HG02938 (cell line): ENCODE measurements at regions not wholly inside any gene's neighbourhood (a gene's known extent, or its start where the extent isn't known, plus 50 kb on each side); places are given as distances from the start of the nearest gene placed in this dataset.

ENCODE experiments used
- ATAC-seq: cut with Tn5 transposase; IDR thresholded peaks from one replicate; pipeline ENCODE4 v1.9.1; 2021; ENCODE audit warnings: mild to moderate bottlenecking, moderate library complexity; ENCODE audit not compliant: unreplicated experiment

DNA sequence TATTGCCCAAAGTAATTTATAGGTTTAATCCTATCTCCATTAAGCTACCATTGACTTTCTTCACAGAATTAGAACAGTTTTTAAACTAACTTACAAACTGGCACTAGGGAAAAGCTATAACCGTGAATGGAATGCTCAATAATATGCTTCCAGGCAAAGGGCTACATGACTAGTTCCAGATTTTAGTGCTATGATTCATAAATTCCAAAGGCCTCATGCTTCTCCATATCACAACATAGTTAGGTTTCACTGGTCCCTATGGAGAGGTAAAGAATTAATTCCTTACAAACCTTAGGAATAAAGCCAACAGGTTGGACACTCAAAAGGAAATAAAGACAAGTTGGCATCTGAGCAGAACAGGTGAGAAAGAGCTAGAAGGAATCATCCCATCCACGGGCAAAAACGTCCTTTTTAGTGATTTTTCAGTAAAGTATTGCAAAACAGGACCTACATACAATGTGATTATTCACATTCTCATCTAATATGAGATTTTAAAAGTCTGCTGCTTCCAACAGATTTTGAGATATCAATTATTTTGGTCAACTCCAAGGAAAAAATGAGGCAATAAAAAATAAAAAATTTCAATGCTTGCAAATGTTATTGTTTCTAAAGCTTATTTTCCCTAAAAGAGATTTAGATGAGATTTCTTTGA, 97.0 kb upstream of the TARS1 start:
- ATAC-seq: no peak

DNA sequence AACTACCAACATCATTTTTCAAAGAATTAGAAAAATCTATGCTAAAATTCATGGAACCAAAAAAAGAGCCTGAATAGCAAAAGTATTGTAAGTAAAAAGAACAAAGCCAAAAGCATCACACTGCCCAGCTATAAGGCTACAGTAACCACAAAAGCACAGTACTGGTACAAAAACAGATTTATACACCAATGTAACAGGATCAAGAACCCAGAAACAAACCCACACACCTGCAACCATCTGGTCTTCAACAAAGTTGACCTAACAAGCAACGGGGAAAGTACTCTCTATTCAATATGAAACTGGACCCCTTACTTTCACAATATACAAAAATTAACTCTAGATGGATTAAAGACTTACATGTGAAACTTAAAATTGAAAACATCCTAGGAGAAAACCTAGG, 94.2 kb upstream of the TARS1 start:
- ATAC-seq: peak; percentile 81

DNA sequence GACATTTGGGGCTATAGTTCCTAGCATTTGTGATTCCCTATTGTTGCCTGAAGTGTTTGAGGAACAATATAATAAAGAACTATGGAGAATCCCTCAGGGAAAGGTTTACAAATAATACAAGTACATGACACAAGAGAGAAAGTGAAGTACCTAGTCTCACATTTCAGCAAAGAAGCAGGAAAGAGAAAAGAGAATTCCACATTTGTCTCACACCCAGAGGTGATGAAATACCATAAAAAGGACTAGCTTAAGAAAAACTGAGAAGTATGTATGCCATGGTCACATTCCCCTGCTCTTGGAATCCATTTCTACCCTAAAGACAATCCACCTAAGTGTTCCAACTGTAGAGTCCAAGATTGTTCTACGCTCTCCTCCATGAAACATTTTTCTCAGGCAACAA, 79.0 kb upstream of the TARS1 start:
- no peak for ATAC-seq

DNA sequence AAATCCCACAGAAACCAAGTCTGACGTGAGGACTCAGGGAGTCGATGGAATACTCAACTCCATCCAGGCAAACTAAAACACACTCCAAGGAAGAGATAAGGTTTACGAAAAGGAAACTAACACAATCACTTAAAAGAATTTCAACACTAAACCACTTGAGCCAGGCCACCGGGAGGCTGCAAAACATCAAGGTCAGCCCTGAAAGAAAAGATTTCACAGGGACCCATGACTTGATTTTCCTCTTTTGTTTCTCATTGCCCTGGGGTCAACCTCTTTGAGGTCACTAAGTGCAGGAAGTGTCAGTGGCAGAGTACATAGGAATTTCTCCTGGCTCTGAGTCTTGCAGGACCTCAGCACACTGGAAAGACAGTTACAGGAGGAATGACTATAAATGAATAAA, 77.8 kb upstream of the TARS1 start:
- no peak for ATAC-seq

DNA sequence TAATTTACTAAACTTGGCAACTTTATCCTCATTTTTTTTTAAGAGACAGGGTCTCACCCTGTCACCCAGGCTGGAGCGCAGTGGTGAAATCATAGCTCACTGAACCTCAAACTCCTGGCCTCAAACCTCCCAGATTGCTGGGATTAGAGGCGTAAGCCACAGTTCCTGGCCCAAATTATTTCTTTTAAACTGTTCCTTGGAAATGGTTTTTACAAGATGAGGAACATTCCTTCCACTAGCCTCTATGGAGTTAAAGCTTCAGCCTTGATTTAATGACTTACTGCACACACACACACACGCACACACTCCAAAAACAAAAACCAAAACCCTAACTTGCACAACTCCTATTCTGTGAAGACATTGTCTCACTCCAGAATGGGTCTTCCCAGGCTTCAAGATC, 77.2 kb upstream of the TARS1 start:
- no peak for ATAC-seq

DNA sequence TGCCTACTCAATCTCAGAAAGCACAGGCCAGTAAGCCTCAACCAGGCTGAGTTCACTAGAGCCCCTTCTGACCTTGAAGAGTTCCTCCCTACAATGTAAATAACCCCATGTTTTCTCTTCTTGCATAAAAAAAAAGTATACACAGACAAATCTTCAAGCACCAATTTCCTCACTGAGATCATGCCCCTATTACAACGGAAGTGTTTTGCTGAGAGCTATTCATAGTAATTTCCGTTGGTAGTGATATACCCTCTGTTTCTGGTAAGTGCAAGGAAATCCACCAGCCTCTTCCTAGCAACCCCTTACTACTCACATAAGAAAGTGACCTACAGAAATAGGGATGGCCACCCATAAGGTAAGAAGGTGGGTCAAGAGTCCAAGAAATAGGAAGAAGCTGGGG, 76.4 kb upstream of the TARS1 start:
- no peak for ATAC-seq

DNA sequence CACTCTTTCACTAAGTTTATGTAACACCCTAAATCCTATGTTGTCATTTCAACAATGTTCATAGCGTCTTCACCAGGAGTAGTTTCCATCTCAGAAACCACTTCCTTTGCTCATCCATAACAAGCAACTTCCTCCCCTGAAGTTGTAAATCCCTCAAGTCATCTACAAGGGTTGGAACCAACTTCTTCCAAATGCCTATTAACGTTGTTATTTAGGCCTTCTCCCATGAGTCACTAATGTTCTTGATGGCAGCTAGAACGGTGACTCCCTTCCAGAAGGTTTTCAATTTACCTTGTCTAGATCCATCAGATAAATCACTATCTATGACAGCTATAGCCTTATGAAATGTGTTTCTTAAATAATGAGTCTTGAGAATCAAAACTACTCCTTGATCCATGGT, 73.3 kb upstream of the TARS1 start:
- ATAC-seq: no peak

DNA sequence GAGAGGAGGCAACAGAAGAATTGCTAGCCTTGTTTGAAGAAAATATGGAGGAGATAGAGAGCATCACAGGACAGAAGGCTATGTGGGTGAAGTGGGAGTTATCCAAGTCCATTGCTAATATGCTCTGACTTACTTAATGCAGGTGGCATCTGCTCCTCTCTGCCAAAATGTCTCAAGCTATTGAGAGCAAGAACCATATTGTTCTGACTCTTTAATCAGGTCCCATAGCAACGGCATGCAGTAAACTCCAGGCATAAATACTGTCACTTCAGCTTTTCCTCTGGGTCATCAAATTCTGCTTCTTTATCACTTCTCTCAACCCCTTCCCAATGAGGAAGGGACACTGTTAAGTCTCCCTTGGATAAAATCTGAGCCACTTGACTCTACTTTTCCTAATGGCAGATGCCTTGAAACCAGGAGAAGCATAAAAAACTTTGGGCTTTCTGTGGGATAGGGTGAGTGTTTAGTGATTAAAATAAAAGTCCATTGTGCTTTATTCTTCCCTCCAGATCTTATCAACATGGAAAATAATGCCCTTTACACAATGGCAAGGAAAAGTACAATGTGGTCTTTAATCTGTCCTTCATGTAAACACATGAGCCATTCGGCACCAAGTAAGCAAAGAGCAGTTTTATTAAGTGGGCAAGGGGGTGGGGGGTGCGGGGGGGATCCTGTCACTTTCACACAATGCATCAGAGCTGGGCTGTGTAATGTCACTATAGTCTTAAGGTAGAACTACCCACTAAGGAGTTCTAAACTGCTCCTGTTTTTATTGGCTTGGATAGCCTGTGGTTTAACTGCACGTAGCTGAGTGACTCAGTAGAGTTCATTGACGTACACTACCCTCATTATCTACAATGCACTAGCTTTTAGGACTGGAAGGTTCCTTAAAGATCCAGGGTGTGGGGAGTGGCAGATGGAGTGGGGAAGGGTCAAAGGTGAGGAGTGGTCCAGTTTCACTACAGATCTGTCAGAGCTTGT, 71.0 kb upstream of the TARS1 start:
- no peak for ATAC-seq

DNA sequence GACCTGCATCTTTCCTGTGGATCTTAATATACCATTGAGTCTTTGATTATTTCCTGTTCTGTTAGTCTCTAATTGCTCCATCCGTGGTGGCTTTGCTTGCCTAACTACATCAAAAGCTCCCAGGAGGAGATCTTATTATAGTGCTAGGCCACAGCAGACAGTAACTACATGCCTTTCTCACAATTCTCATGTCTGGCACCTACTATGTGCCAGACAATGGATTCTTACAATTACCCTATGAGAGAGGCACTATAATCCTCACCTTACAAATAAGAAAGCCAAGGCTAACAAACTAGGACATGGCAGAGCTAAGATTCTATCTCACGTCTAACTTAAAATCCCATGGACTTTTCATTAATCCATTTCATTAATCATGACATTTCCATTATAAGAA, 70.3 kb upstream of the TARS1 start:
- ATAC-seq: no peak

DNA sequence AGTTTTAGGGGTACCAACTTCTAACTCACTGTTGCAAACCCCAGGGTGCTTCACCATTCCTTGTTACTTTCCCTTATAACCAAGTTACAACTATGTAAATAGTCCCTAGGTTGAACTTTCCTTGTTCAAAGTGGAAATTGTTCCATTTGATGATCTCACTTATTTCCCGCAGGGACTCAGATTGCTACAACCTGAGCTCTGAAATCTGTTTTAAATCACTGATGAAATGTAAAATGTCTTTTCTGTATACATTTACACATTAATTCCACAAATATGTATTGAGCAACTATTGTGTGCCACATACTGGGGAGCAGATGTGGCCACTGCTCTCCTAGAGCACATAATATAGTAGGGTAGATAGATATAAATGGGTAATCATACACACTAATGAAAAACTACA, 69.1 kb upstream of the TARS1 start:
- ATAC-seq: no peak

DNA sequence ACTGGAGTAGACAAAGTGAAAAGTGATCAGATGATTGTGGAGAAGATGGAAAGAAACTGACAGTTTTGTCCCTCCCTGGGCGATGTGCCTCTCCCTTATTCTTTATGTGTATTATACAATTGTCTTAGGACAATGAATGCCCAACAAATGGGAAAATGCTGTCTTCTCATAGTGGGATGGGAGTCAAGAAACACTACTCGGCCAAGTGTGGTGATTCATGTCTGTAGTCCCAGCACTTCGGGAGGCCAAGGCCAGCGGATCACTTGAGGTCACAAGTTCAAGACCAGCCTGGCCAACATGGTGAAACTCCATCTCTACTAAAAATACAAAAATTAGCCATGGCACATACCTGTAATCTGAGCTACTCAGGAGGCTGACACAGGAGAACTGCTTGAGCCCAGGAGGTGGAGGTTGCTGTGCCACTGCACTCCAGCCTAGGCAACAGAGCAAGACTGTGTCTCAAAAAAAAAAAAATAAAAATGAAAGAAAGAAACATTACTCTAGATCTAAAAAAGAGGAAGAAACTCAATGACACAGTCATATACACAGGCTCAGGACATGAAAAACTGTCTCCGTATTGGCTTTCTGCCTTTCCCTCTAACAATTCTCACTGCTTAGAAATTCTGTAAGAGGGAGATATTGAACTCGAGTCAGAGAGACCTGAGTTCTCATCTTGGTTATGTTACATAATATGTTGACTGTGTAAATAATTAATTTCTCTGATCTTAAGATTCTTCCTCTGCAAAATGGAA, 67.9 kb upstream of the TARS1 start:
- no peak for ATAC-seq

DNA sequence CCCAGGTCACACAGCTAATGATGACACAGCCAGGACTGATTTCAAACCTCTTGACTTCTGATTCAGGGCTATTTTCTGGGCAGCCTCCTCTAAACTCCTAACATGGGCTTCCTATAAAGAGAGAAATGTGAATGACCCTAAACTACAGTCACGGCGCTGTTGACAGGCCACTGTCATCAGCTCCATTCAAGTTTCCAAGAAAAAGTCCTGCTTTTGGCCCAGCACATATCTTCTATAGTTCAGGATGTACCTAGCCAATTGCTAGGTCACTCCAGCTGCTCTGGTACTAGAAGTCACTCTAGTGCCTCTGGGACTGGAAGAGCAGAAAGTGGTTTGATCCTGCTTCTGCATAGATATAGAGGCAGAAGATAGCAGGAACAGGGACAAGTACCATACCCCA, 64.9 kb upstream of the TARS1 start:
- no peak for ATAC-seq

DNA sequence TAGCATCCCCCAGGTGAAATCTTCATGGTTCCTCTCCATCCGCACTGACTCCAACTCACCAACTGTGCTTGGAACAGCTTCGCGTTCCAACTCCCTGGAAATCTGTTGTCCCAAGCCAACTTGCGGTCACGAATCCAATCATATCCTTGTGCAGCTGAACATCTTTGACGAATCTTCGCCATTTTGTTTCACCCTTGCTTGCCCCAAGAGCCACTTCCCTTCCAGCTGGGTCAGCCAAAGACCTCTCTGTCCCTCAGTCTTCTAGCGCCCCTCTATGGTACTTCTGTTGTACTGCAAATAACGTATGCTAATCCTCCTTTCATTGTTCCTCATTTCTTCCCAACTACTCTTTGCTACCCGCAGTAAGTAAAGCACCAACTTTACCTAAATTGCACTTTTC, 61.0 kb upstream of the TARS1 start:
- no peak for ATAC-seq

DNA sequence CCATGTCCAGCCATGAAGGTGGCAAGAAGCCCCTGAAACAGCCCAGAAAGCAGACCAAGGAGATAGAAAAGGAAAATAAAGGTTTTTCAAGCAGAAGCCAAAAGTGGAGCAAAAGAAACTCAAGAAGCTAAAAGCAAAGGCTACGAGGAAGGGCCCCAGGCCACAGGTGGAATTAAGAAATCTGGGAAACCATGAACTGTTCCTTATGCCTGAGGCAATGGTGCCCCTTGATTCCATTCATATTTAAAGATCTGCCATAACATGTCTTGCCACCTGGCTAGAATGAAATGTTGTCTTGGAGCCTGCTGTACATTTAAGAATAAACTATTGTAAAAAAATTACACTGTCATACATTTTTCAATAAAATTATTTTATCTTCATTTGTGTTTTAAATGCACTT, 59.5 kb upstream of the TARS1 start:
- no peak for ATAC-seq
